GM21737 (cell line): ENCODE measurements at regions not wholly inside any gene's neighbourhood (a gene's known extent, or its start where the extent isn't known, plus 50 kb on each side); places are given as distances from the start of the nearest gene placed in this dataset.

Experiments used
- ATAC-seq: cut with Tn5 transposase; IDR thresholded peaks from one replicate; pipeline ENCODE4 v1.9.1; 2021; ENCODE audit warnings: mild to moderate bottlenecking, moderate library complexity; ENCODE audit not compliant: unreplicated experiment

- ATAC-seq: no peak
Measured at GRCh38 chr13:39892721-39893685, 237.5 kb downstream of the COG6 start.

GRCh38 chr13:39893808-39894207, 238.3 kb downstream of the COG6 start:
- no peak for ATAC-seq

- ATAC-seq: no peak
Measured at GRCh38 chr13:39894586-39894985, 239.1 kb downstream of the COG6 start.

- no peak for ATAC-seq
Measured at GRCh38 chr13:39895254-39895653, 239.8 kb downstream of the COG6 start.

- no peak for ATAC-seq
Measured at GRCh38 chr13:39897636-39898035, 242.2 kb downstream of the COG6 start.

- no peak for ATAC-seq
Measured at GRCh38 chr13:39900106-39900750, 244.8 kb downstream of the COG6 start.

GRCh38 chr13:39904959-39905358, 249.5 kb downstream of the COG6 start:
- no peak for ATAC-seq

- no peak for ATAC-seq
Measured at GRCh38 chr13:39909634-39910033, 254.2 kb downstream of the COG6 start.

GRCh38 chr13:39910041-39910440, 254.6 kb downstream of the COG6 start:
- no peak for ATAC-seq

GRCh38 chr13:39910833-39911232, 255.4 kb downstream of the COG6 start:
- no peak for ATAC-seq

GRCh38 chr13:39913339-39913738, 257.9 kb downstream of the COG6 start:
- ATAC-seq: no peak

GRCh38 chr13:39913928-39914327, 258.5 kb downstream of the COG6 start:
- no peak for ATAC-seq

GRCh38 chr13:39915418-39915817, 260.0 kb downstream of the COG6 start:
- no peak for ATAC-seq

GRCh38 chr13:39916330-39916729, 260.9 kb downstream of the COG6 start:
- no peak for ATAC-seq

- ATAC-seq: no peak
Measured at GRCh38 chr13:39918620-39919236, 263.3 kb downstream of the COG6 start.

GRCh38 chr13:39920613-39921012, 265.2 kb downstream of the COG6 start:
- no peak for ATAC-seq

GRCh38 chr13:39926345-39926744, 270.9 kb downstream of the COG6 start:
- ATAC-seq: no peak

GRCh38 chr13:39928261-39928660, 272.8 kb downstream of the COG6 start:
- ATAC-seq: no peak

GRCh38 chr13:39929583-39929982, 274.1 kb downstream of the COG6 start:
- ATAC-seq: no peak

- no peak for ATAC-seq
Measured at GRCh38 chr13:39930060-39930459, 274.6 kb downstream of the COG6 start.

GRCh38 chr13:39930544-39931444, 275.3 kb downstream of the COG6 start:
- no peak for ATAC-seq
